ENCODE measurements at regions not wholly inside any gene's neighbourhood (a gene's known extent, or its start where the extent isn't known, plus 50 kb on each side); places are given as distances from the start of the nearest gene placed in this dataset.

GRCh38 chr19:31639306-31639705, 290.1 kb upstream of the TSHZ3 start:
- TF ChIP-seq EZH2 (IDR thresholded peaks at IDR 0.05; ENCODE audit: low read length), result no peak
- no peak for TF ChIP-seq CTCF (optimal IDR thresholded peaks at IDR 0.05 in 1 of 3, IDR thresholded peaks at IDR 0.05 in 1 of 3, conservative IDR thresholded peaks at IDR 0.05 in 1 of 3; ENCODE audit: extremely low read depth in 1 of 3, insufficient read depth in 2 of 3, low read length in 3 of 3)

Measured in keratinocyte (primary cell).